Heart right ventricle (tissue), 16 donors: ENCODE measurements at regions not wholly inside any gene's neighbourhood (a gene's known extent, or its start where the extent isn't known, plus 50 kb on each side); places are given as distances from the start of the nearest gene placed in this dataset.
"Not testable (repeated sequence)": the region's sequence is repeated elsewhere in the genome, so short reads cannot be mapped to it uniquely, and the experiment has no call there.

Source experiments
- ATAC-seq, 8 donors: fragments of 200-7000 bp; cut with Tn5 transposase; one replicate each; pipeline ENCODE4 v1.9.1; 2020; ENCODE audit warnings: mild to moderate bottlenecking in 8 of 8, moderate library complexity in 8 of 8, moderate number of reproducible peaks in 1 of 8
- DNase-seq, 2 donors: peaks; one replicate each; pipeline ENCODE4 v3.0.0-alpha.2; 2020
- H3K27ac ChIP-seq, 10 donors: fragments of 200-600 bp; sonication (generic) in 2 of 10; one replicate each; pipeline versions ENCODE4 v1.5.0 to v1.8.0; 2020 to 2022; ENCODE audit warnings: mild to moderate bottlenecking in 3 of 10
- H3K27me3 ChIP-seq, 7 donors: fragments of 200-600 bp; one replicate each; pipeline ENCODE4 v1.8.0; 2021 to 2022; ENCODE audit warnings: mild to moderate bottlenecking in 2 of 7
- H3K36me3 ChIP-seq, 9 donors: fragments of 200-600 bp; sonication (generic) in 1 of 9; one replicate each; pipeline versions ENCODE4 v1.5.0 to v1.8.0; 2020 to 2022; ENCODE audit warnings: mild to moderate bottlenecking in 2 of 9
- H3K4me1 ChIP-seq, 9 donors: fragments of 200-600 bp; sonication (generic) in 1 of 9; one replicate each; pipeline versions ENCODE4 v1.5.0 to v1.8.0; 2020 to 2022; ENCODE audit warnings: mild to moderate bottlenecking in 4 of 9
- H3K4me3 ChIP-seq, 10 donors: fragments of 200-600 bp; sonication (generic) in 2 of 10; one replicate each; pipeline versions ENCODE4 v1.5.0 to v1.8.0; 2020 to 2022; ENCODE audit warnings: mild to moderate bottlenecking in 7 of 10, moderate library complexity in 2 of 10
- H3K9me3 ChIP-seq, 11 donors: fragments of 200-600 bp in 10 of 11; sonication (generic) in 2 of 11; one replicate each; pipeline versions ENCODE4 v1.5.0 to v1.8.0; 2013 to 2022; ENCODE audit warnings: mild to moderate bottlenecking in 2 of 11, control low read depth in 1 of 11, moderate library complexity in 1 of 11
- CTCF ChIP-seq, 9 donors: fragments of 200-600 bp; sonication (generic) in 2 of 9; IDR thresholded peaks; one replicate each; pipeline versions ENCODE4 v1.5.0 to v1.8.0; 2021 to 2022; ENCODE audit warnings: antibody characterized with exemption in 9 of 9, mild to moderate bottlenecking in 5 of 9, moderate library complexity in 1 of 9
- WGBS, 2 donors: extraction: QIAGEN DNeasy Blood & Tissue Kit; methylation state at CpG; one replicate each; pipeline ENCODE4 v1.1.7; 2013; ENCODE audit warnings: inconsistent platforms in 1 of 2; 5-methylcytosine and 5-hydroxymethylcytosine counted together
- intact Hi-C, 10 donors: fragments of 100-400 bp; cut with DNase I; formaldehyde crosslinking; loops; one replicate each; pipeline versions ENCODE4 v1.11.1 to v1.14.2; 2022
- donor health status: Arrhythmogenic right ventricular cardiomyopathy.
- donor health status: ischemic (EF 13 %, LVEDD 7.1; RV severe dilation, severe dysfunction).
- donor health status: healthy with polysubstance abuse.
- donor health status: DM: no; HTN: yes; CAD: no.
- donor health status: DM: no; HTN: no; CAD: no.
- donor health status: ischemic (EF 25% LVEDD 6.9; RV normal size, moderate dysfunction).
- donor health status: ischemic (EF 25% LVEDD 5.7; RV mildly dilated, moderate dysfunction).
- donor health status: healthy.
- donor health status: DM: yes; HTN: yes; CAD: no.
- donor health status: Ischemic cardiomyopathy.
- donor health status: ischemic (EF 35%, LVEDD 5.7; RV mildly dilated, moderate dysfunction).
- donor health status: nonischemic (EF 11% LVEDD 7.7; RV severe dilation, severe dysfunction).
- donor health status: DM: yes; HTN: yes; CAD: no.
- donor health status: PGD.
- donor health status: ischemic (EF 29% LVEDD 5.4; RV normal size, mild dysfunction).
- donor health status: nonischemic (EF 23%, LVEDD 6.1; RV moderate dilation, normal function).

GRCh38 chr20:55424968-55425367 is 580.4 kb downstream of the CBLN4 start:
- no peaks in the 10 kb centered on the region for H3K9me3 ChIP-seq
- WGBS, 2 donors = 54 to 60% methylated on average over 3 of the region's 3 CpGs
- no peak overlapping the region for H3K4me3 ChIP-seq
- no peak for TF ChIP-seq CTCF (IDR thresholded peaks at IDR 0.05)
- H3K27ac ChIP-seq = peak overlapping the region in 1 of 10 donors; percentile 27
- DNase-seq = peak in 1 of 2 donors; percentile 24
- intact Hi-C loops = no loop called here
- H3K27me3 ChIP-seq = peaks cover 0 to 3% (median 0%) of the 10 kb centered on the region in 7 donors
- peaks cover 0 to 7% (median 0%) of the 10 kb centered on the region in 9 donors for H3K4me1 ChIP-seq
- no peaks in the 10 kb centered on the region for H3K36me3 ChIP-seq
- peak in 7 of 8 donors; percentile 64 to 95 (median 79) for ATAC-seq

- no peak for TF ChIP-seq CTCF (IDR thresholded peaks at IDR 0.05)
- Histone ChIP-seq H3K27me3 (peaks cover 0 to 3% (median 0%) of the 10 kb centered on the region in 7 donors), H3K36me3 (no peaks in the 10 kb centered on the region), H3K4me3 (no peak overlapping the region), H3K27ac (peak overlapping the region in 3 of 10 donors; percentile 16 to 27 (median 23)), H3K4me1 (peaks cover 0 to 7% (median 0%) of the 10 kb centered on the region in 9 donors), H3K9me3 (no peaks in the 10 kb centered on the region)
- DNase-seq (no peak), ATAC-seq (no peak)
- WGBS, 2 donors = 14 to 19% methylated on average over 3 of the region's 3 CpGs
- intact Hi-C loops = no loop called here
Measured at GRCh38 chr20:55424476-55424875, 580.8 kb downstream of the CBLN4 start.

- ATAC-seq (peak in 5 of 8 donors; percentile 46 to 77 (median 67)), DNase-seq (no peak)
- Histone ChIP-seq H3K27me3 (no peaks in the 10 kb centered on the region), H3K36me3 (no peaks in the 10 kb centered on the region), H3K9me3 (no peaks in the 10 kb centered on the region), H3K4me3 (no peak overlapping the region), H3K4me1 (peaks cover 0 to 5% (median 0%) of the 10 kb centered on the region in 9 donors), H3K27ac (no peak overlapping the region)
- 48 to 53% methylated on average over 1 of the region's 1 CpG for WGBS, 2 donors
- intact Hi-C loops = loop anchor here in 1 of 10 donors (10.0 kb wide), 1 partner anchor 757 kb away; no protein-coding TSS in a partner anchor
- no peak for TF ChIP-seq CTCF (IDR thresholded peaks at IDR 0.05)
Measured at GRCh38 chr20:55417836-55418235, 587.5 kb downstream of the CBLN4 start.

- Histone ChIP-seq H3K27ac (no peak overlapping the region), H3K4me3 (no peak overlapping the region), H3K36me3 (no peaks in the 10 kb centered on the region), H3K9me3 (peaks cover 0 to 5% (median 0%) of the 10 kb centered on the region in 11 donors), H3K27me3 (no peaks in the 10 kb centered on the region), H3K4me1 (peaks cover 0 to 5% (median 0%) of the 10 kb centered on the region in 9 donors)
- 46 to 57% methylated on average over 7 of the region's 7 CpGs for WGBS, 2 donors
- TF ChIP-seq CTCF (IDR thresholded peaks at IDR 0.05) = peak in 6 of 9 donors; percentile 26 to 49 (median 36)
- ATAC-seq (no peak), DNase-seq (no peak)
- intact Hi-C loops = loop anchor here in 1 of 10 donors (10.0 kb wide), 1 partner anchor 759 kb away; no protein-coding TSS in a partner anchor
Measured at GRCh38 chr20:55415567-55416142, 589.7 kb downstream of the CBLN4 start.

GRCh38 chr20:55412508-55412907 is 592.8 kb downstream of the CBLN4 start:
- not testable (repeated sequence) for H3K36me3 ChIP-seq, DNase-seq, H3K27ac ChIP-seq, H3K27me3 ChIP-seq, H3K9me3 ChIP-seq, ATAC-seq, H3K4me3 ChIP-seq, H3K4me1 ChIP-seq
- no CpG with 5 or more reads among the region's 1 CpG for WGBS, 2 donors
- intact Hi-C loops = loop anchor here in 1 of 10 donors (10.0 kb wide), 1 partner anchor 762 kb away; no protein-coding TSS in a partner anchor
